ENCODE measurements at regions not wholly inside any gene's neighbourhood (a gene's known extent, or its start where the extent isn't known, plus 50 kb on each side); places are given as distances from the start of the nearest gene placed in this dataset.

- Histone ChIP-seq H3K9me2 (replicated peaks; ENCODE audit: insufficient read depth, low read length) (no peaks in the 10 kb centered on the region), H4K20me1 (ENCODE audit: insufficient read depth, low read length) (no peaks in the 10 kb centered on the region), H3K9ac (ENCODE audit: low read length) (no peak overlapping the region), H3K27ac (ENCODE audit: low read length) (no peak overlapping the region), H3K36me3 (replicated peaks; ENCODE audit: insufficient read depth, low read length) (no peaks in the 10 kb centered on the region), H3K27me3 (replicated peaks; ENCODE audit: insufficient read depth, low read length) (no peaks in the 10 kb centered on the region), H3K4me1 (ENCODE audit: low read length) (no peaks in the 10 kb centered on the region), H3K79me2 (ENCODE audit: low read length) (no peaks in the 10 kb centered on the region), H3F3A (ENCODE audit: insufficient read depth, low read length) (no peaks in the 10 kb centered on the region), H3K4me3 (ENCODE audit: low read length) (no peak overlapping the region), H3K9me3 (replicated peaks; ENCODE audit: insufficient read depth, low read length) (no peaks in the 10 kb centered on the region), H2AFZ (ENCODE audit: low read length) (no peak overlapping the region), H3K4me2 (ENCODE audit: low read depth, low read length) (no peak overlapping the region)
- TF ChIP-seq CTCF (IDR thresholded peaks at IDR 0.05; ENCODE audit: low read length): no peak
- TF ChIP-seq EZH2phosphoT487 (IDR thresholded peaks at IDR 0.05; ENCODE audit: low read length): no peak
- TF ChIP-seq EZH2 (optimal IDR thresholded peaks at IDR 0.05; ENCODE audit: low read depth, low read length): no peak
- DNase-seq: no peak
These were observed 282.7 kb upstream of the ZNF32 start for GRCh38 chr10:43931308-43931930.

- Histone ChIP-seq H3K4me1 (ENCODE audit: low read length) (no peaks in the 10 kb centered on the region), H3K27me3 (replicated peaks; ENCODE audit: insufficient read depth, low read length) (no peaks in the 10 kb centered on the region), H3K27ac (ENCODE audit: low read length) (no peak overlapping the region), H3K36me3 (replicated peaks; ENCODE audit: insufficient read depth, low read length) (no peaks in the 10 kb centered on the region), H3K9me2 (replicated peaks; ENCODE audit: insufficient read depth, low read length) (no peaks in the 10 kb centered on the region), H3K4me2 (ENCODE audit: low read depth, low read length) (no peak overlapping the region), H3F3A (ENCODE audit: insufficient read depth, low read length) (no peaks in the 10 kb centered on the region), H2AFZ (ENCODE audit: low read length) (no peak overlapping the region), H3K4me3 (ENCODE audit: low read length) (no peak overlapping the region), H4K20me1 (ENCODE audit: insufficient read depth, low read length) (no peaks in the 10 kb centered on the region), H3K9ac (ENCODE audit: low read length) (no peak overlapping the region), H3K9me3 (replicated peaks; ENCODE audit: insufficient read depth, low read length) (no peaks in the 10 kb centered on the region), H3K79me2 (ENCODE audit: low read length) (no peaks in the 10 kb centered on the region)
- TF ChIP-seq EZH2 (optimal IDR thresholded peaks at IDR 0.05; ENCODE audit: low read depth, low read length): no peak
- TF ChIP-seq CTCF (IDR thresholded peaks at IDR 0.05; ENCODE audit: low read length): no peak
- no peak for TF ChIP-seq EZH2phosphoT487 (IDR thresholded peaks at IDR 0.05; ENCODE audit: low read length)
- DNase-seq: no peak
These were observed 282.1 kb upstream of the ZNF32 start for GRCh38 chr10:43930777-43931176.

- H3K4me3 ChIP-seq (ENCODE audit: low read length): no peak overlapping the region
- H2AFZ ChIP-seq (ENCODE audit: low read length): no peak overlapping the region
- H3K4me2 ChIP-seq (ENCODE audit: low read depth, low read length): no peak overlapping the region
- H3F3A ChIP-seq (ENCODE audit: insufficient read depth, low read length): no peaks in the 10 kb centered on the region
- no peaks in the 10 kb centered on the region for H3K4me1 ChIP-seq (ENCODE audit: low read length)
- no peak for TF ChIP-seq CTCF (IDR thresholded peaks at IDR 0.05; ENCODE audit: low read length)
- TF ChIP-seq EZH2 (optimal IDR thresholded peaks at IDR 0.05; ENCODE audit: low read depth, low read length): no peak
- TF ChIP-seq EZH2phosphoT487 (IDR thresholded peaks at IDR 0.05; ENCODE audit: low read length): no peak
- H3K79me2 ChIP-seq (ENCODE audit: low read length): no peaks in the 10 kb centered on the region
- no peak overlapping the region for H3K9ac ChIP-seq (ENCODE audit: low read length)
- H4K20me1 ChIP-seq (ENCODE audit: insufficient read depth, low read length): no peaks in the 10 kb centered on the region
- no peaks in the 10 kb centered on the region for H3K36me3 ChIP-seq (replicated peaks; ENCODE audit: insufficient read depth, low read length)
- no peaks in the 10 kb centered on the region for H3K9me2 ChIP-seq (replicated peaks; ENCODE audit: insufficient read depth, low read length)
- H3K27ac ChIP-seq (ENCODE audit: low read length): no peak overlapping the region
- H3K9me3 ChIP-seq (replicated peaks; ENCODE audit: insufficient read depth, low read length): no peaks in the 10 kb centered on the region
- DNase-seq: no peak
- H3K27me3 ChIP-seq (replicated peaks; ENCODE audit: insufficient read depth, low read length): no peaks in the 10 kb centered on the region
These were observed 281.6 kb upstream of the ZNF32 start for GRCh38 chr10:43930243-43930642.
